ENCODE measurements at regions not wholly inside any gene's neighbourhood (a gene's known extent, or its start where the extent isn't known, plus 50 kb on each side); places are given as distances from the start of the nearest gene placed in this dataset.

DNA sequence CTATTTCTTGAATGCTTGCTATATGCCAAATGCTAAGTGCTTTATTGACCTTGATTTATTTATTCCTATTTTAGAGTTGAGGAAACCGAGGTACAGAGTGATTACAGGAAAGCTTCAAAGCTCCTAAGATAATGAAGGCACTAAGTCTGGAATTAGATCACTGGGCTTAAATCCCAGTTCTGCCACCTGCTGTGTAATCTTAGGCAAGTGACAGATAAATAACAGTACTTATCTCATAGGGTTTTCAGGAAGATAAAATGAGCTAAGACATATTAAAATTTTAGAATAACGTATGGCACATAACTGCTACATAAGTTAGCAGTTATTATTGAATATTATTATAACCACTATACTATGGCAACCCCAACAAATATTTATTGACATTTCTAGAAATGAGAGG lies 843.8 kb downstream of the DTWD2 start:
- TF ChIP-seq POLR2A (IDR thresholded peaks at IDR 0.05), result no peak
- TF ChIP-seq, protein P1, sequence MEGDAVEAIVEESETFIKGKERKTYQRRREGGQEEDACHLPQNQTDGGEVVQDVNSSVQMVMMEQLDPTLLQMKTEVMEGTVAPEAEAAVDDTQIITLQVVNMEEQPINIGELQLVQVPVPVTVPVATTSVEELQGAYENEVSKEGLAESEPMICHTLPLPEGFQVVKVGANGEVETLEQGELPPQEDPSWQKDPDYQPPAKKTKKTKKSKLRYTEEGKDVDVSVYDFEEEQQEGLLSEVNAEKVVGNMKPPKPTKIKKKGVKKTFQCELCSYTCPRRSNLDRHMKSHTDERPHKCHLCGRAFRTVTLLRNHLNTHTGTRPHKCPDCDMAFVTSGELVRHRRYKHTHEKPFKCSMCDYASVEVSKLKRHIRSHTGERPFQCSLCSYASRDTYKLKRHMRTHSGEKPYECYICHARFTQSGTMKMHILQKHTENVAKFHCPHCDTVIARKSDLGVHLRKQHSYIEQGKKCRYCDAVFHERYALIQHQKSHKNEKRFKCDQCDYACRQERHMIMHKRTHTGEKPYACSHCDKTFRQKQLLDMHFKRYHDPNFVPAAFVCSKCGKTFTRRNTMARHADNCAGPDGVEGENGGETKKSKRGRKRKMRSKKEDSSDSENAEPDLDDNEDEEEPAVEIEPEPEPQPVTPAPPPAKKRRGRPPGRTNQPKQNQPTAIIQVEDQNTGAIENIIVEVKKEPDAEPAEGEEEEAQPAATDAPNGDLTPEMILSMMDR (IDR thresholded peaks at IDR 0.05), result no peak

Data from thyroid gland (tissue), 4 donors.